Frontal cortex (tissue), 3 donors: ENCODE measurements at regions not wholly inside any gene's neighbourhood (a gene's known extent, or its start where the extent isn't known, plus 50 kb on each side); places are given as distances from the start of the nearest gene placed in this dataset.
"Not testable (repeated sequence)": the region's sequence is repeated elsewhere in the genome, so short reads cannot be mapped to it uniquely, and the experiment has no call there.

ENCODE experiments used
- DNase-seq, 2 donors: peaks; one replicate each; pipeline ENCODE4 v3.0.0; 2012; ENCODE audit warnings: low spot score in 2 of 2
- FAIRE-seq: peaks from 2 replicates; lab custom pipeline; 2012; peaks lifted over from hg19 to GRCh38; lab: Jason Lieb, UNC
- donor health status: control.
- donor health status: control.
- donor health status: control.

DNA sequence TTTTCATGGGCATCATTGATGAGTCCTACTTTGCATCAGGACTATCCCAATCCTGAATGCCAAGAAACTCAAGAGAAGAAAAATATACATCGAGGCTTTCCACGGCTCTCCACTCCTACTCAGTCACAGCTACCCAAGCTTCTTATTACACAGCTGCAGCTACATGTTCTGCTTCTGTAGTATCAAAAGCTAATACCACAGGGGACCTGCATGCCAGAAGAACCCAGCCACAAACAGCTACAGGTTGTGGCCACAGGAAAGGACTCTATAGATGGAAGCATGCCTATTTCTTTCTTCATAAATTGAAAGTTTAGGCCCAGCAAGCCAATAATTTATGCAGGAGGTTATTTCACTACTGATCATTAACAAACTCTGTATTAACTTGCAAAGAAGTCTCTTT, 209.7 kb upstream of the EGLN3 start:
- no peak for FAIRE-seq
- DNase-seq: no peak

- DNase-seq (no peak), FAIRE-seq (no peak)
These were observed 206.8 kb upstream of the EGLN3 start for GRCh38 chr14:34157651-34158050.

DNA sequence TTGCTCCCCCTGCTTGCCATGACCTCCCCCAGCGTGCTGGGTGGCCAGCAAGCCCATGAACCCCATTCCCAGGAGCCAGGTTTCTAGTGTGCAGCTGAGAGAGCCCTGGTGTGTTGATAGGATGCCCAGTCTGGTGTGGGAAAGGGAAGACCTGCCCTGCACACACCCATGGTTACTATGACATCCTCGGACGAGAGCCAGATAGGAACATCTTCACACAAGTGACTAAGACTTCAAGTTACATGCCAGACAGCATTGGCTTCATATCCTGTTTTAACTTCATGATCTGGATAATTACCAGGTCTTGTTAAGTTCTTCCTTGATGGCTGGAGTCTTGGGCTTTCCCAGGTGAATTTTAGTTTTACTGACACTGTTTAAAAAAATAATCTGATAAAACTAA, 196.6 kb upstream of the EGLN3 start:
- no peak for FAIRE-seq
- no peak for DNase-seq

GRCh38 chr14:34140127-34140526, 189.3 kb upstream of the EGLN3 start:
- not testable (repeated sequence) for FAIRE-seq, DNase-seq

DNA sequence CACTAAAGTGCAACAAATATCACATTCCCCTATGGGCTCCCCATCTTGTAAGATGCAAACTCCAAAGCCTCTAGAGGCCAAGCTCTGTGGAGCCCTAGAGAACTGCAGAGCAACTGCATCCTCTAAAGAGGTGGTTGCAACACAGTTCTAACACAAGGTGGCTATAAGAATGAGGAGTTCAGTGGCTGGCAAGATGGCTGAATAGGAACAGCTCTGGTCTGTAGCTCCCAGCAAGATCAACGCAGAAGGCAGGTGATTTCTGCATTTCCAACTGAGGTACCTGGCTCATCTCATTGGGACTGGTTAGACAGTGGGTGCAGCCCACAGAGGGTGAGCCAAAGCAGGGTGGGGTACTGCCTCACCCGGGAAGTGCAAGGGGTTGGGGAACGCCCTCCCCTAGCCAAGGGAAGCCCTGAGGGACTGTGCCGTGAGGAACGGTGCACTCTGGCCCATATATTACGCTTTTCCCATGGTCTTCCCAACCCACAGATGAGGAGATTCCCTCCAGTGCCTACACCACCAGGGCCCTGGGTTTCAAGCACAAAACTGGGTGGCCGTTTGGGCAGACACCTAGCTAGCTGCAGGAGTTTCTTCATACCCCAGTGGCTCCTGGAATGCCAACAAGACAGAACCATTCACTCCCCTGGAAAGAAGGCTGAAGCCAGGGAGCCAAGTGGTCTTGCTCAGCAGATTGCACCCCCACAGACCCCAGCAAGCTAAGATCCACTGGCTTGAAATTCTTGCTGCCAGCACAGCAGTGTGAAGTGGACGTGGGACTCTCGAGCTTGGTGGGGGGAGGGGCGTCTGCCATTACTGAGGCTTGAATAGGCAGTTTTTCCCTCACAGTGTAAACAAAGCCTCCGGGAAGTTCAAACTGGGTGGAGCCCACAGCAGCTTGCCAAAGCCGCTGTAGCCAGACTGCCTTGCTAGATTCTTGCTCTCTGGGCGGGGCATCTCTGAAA, 188.6 kb upstream of the EGLN3 start:
- DNase-seq, FAIRE-seq: not testable (repeated sequence)

GRCh38 chr14:34138175-34138574, 187.3 kb upstream of the EGLN3 start:
- FAIRE-seq (no peak), DNase-seq (no peak)

DNA sequence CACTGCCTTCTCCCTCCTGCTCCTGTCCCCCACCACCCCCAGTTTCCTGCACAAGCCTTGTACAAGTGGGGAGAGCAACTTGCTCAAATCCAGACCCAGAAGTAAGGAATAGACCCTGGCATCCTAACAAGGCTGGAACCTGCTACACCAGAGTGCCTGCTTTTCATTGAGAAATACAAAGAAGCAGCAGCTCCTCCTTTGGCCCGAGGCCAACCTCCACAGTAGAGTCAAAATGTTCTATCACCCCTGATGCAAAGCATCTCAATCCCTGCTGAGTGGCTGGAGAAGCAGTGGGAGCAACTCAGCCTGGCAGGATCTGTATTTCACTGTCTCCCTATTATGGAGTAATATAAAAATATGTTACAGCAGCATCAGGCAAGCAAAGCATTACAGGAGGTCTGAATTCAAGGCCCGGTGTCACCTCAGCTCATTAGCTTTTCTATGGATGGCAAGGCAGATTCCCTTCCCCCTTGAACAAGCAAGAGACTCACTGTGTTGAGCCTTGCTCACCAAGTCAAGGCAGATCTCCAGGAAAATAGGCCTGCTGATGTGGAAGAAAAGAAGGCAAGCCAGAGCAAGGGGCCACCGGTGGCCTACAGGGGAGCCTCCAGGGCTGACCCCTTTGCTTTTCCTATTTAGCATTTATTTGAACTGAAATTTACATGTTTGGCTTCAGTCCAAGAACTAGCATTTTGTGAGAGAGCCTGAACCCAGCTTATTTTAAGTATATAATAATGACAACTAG, 186.3 kb upstream of the EGLN3 start:
- DNase-seq: no peak
- FAIRE-seq: no peak

GRCh38 chr14:34135492-34135891, 184.6 kb upstream of the EGLN3 start:
- DNase-seq (no peak), FAIRE-seq (no peak)

DNA sequence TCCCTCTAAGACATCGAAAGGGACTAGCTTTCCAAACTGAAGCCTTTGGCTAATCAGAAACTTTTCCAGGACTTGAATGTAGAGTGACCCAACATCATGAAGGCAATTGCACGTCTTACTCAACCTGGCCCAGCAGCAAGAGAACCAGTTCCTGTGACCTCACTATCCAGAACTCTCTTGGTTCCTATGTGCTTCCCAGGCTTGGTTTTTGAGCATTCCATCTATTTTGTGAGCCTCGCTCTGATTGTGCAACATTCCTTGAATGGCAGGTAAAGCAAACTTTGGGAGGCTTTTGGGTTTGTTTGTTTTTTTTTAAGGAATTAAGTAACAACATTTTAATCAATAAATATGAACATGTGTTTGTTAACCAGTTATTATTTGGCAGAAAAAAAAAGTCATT, 183.6 kb upstream of the EGLN3 start:
- no peak for FAIRE-seq
- DNase-seq: no peak

DNA sequence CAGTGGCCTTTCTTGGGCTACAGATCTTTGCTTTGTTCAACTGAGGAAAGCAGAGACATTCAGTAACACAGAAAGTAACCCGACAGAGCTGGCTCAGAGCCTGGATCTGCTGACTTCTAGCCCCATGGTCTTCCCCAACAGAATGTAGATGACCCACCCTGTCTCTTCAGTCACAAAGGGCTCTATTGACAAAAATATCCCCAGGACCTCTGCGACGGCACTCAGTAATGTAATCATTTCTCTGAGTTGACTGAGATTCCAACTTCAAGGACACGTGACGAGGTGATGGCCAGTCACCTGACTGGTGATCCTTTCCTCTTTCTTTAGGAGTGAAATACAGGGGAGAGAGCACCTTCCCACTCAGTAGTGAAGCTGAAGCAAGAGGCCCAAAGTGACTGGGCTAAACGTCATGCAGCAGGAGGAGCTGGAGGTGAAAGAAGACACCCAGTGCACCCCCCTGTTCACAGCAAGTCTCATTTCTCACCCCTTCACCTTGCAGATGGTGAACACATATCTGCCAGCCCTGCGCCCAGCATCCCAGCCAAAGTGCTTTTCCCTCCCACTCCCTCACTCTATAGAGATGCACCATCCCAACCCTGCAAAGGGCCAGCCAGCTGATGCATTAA, 179.2 kb upstream of the EGLN3 start:
- FAIRE-seq (no peak), DNase-seq (no peak)

- DNase-seq: no peak
- no peak for FAIRE-seq
These were observed 177.8 kb upstream of the EGLN3 start for GRCh38 chr14:34128665-34129064.

- FAIRE-seq (no peak), DNase-seq (no peak)
These were observed 175.7 kb upstream of the EGLN3 start for GRCh38 chr14:34126586-34126985.

GRCh38 chr14:34124585-34124984, 173.7 kb upstream of the EGLN3 start:
- no peak for DNase-seq
- no peak for FAIRE-seq

DNA sequence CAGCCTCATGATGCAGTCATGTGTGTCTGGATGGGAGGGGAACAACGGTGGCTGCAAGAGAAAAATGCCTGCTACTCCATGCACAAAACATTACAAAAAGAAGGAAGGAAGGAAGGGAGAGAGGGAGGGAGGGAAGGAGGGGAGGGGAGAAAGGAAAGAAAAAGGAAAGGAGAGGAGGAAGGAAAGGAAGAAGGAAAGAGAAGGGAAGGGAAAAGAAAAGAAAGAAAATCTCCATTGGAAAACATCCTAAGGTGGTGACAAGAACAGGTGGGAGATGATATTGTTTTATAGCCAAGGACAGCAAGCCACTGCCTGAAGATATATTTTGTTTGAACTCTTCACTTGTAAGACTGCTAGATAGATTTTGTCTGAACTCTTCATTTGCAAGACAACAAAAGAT, 171.8 kb upstream of the EGLN3 start:
- DNase-seq (no peak), FAIRE-seq (no peak)

DNA sequence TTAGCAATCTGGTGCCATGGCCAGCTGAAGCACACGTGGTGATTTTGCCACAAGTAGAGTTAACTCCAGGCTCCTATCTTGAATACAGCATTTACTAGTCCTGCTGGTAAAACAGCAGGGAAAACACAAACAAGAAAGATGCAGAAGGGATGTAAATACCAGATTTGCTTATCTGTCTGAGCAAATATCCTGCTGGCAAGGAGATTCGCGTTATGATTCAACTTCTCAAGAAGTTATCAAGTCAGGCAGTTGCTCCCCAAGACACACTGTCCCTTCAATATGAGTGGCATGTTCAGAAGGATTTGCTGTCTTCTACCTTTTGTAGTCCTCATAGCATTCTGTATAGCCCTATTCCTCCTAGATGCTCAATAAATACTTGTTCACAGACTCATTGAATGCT, 171.2 kb upstream of the EGLN3 start:
- FAIRE-seq: no peak
- no peak for DNase-seq

DNA sequence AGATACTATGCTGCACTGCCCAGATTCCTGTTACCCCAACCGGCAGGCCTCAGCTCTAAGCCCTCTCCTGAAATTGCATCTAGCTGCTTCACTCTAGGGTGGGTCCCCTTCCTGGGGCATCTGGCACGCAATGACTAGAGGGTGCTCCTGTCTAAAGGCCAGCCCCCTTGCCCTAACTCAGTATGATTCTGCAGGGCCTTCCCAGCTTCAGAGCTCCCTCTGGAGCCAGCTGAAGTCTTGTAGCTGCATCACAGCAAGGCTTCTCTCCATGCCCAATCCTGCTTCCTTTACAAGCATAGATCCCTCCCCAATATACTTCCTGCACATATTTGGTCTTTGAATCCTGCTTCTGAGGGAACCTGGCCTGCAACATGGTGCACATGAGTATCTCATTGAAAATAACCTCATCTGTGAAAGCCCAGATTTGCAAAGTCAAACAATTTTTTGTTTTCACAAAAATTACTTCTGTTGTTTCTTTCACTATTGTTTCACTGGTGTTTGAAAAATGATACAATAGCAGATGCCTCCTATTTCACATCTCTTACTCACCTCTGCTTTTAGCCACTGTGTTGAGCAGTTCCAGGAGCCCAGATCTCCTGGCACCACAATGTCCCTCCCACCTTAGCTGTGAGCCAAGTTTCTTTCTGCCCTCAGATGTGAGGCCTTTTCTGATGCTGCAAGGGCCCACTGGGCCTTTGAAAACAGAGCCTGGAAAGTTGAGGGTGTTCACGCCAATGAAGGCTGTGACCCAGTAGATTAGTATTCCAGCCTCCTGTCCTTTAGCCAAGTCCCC, 169.5 kb upstream of the EGLN3 start:
- DNase-seq (no peak), FAIRE-seq (no peak)

- no peak for FAIRE-seq
- no peak for DNase-seq
These were observed 168.4 kb upstream of the EGLN3 start for GRCh38 chr14:34119107-34119858.

DNA sequence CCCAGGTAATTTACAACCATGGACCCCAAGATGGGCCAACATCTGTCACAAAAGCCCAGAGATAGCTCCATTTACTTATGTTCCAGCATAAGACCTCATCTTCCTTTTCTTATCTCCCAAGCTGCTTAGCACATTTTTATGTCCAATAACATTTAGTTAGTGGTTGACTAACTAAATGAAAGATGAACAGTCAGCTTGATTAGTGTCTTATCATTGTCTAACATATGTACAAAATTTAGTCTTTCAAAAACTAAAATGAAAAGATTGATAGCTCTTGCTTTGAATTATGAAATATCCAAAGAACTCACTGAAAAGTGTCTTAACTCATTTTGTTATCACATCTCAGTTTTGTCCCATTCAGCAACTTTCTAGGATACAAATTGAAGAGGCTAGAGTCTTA, 163.1 kb upstream of the EGLN3 start:
- DNase-seq: no peak
- no peak for FAIRE-seq

GRCh38 chr14:34113005-34113511, 162.2 kb upstream of the EGLN3 start:
- DNase-seq: no peak
- FAIRE-seq: no peak
